ENCODE measurements at regions not wholly inside any gene's neighbourhood (a gene's known extent, or its start where the extent isn't known, plus 50 kb on each side); places are given as distances from the start of the nearest gene placed in this dataset.
"Not testable (repeated sequence)": the region's sequence is repeated elsewhere in the genome, so short reads cannot be mapped to it uniquely, and the experiment has no call there.

- no peak for DNase-seq (ENCODE audit: low read depth)
These were observed 406.0 kb downstream of the TSHZ3 start for GRCh38 chr19:30943101-30943843.

GRCh38 chr19:30942636-30943035 lies 406.6 kb downstream of the TSHZ3 start:
- no peak for DNase-seq (ENCODE audit: low read depth)

- no peak for DNase-seq (ENCODE audit: low read depth)
These were observed 407.6 kb downstream of the TSHZ3 start for GRCh38 chr19:30941591-30941990.

GRCh38 chr19:30936276-30936675 lies 413.0 kb downstream of the TSHZ3 start:
- DNase-seq (ENCODE audit: low read depth): no peak

GRCh38 chr19:30935146-30935545 lies 414.1 kb downstream of the TSHZ3 start:
- no peak for DNase-seq (ENCODE audit: low read depth)

- DNase-seq (ENCODE audit: low read depth): not testable (repeated sequence)
These were observed 415.8 kb downstream of the TSHZ3 start for GRCh38 chr19:30933454-30933853.

GRCh38 chr19:30932854-30933253 lies 416.4 kb downstream of the TSHZ3 start:
- no peak for DNase-seq (ENCODE audit: low read depth)

- no peak for DNase-seq (ENCODE audit: low read depth)
These were observed 418.1 kb downstream of the TSHZ3 start for GRCh38 chr19:30930941-30931706.

GRCh38 chr19:30927705-30928104 lies 421.5 kb downstream of the TSHZ3 start:
- no peak for DNase-seq (ENCODE audit: low read depth)

GRCh38 chr19:30924670-30925069 lies 424.6 kb downstream of the TSHZ3 start:
- DNase-seq (ENCODE audit: low read depth): no peak

GRCh38 chr19:30924069-30924636 lies 425.1 kb downstream of the TSHZ3 start:
- no peak for DNase-seq (ENCODE audit: low read depth)

- no peak for DNase-seq (ENCODE audit: low read depth)
These were observed 425.6 kb downstream of the TSHZ3 start for GRCh38 chr19:30923621-30924020.

- DNase-seq (ENCODE audit: low read depth): no peak
These were observed 426.1 kb downstream of the TSHZ3 start for GRCh38 chr19:30923096-30923495.

GRCh38 chr19:30920222-30920621 lies 429.0 kb downstream of the TSHZ3 start:
- no peak for DNase-seq (ENCODE audit: low read depth)

GRCh38 chr19:30919737-30920136 lies 429.5 kb downstream of the TSHZ3 start:
- no peak for DNase-seq (ENCODE audit: low read depth)

- DNase-seq (ENCODE audit: low read depth): no peak
These were observed 433.0 kb downstream of the TSHZ3 start for GRCh38 chr19:30916238-30916637.

- DNase-seq (ENCODE audit: low read depth): no peak
These were observed 437.7 kb downstream of the TSHZ3 start for GRCh38 chr19:30911491-30911890.

GRCh38 chr19:30910485-30911240 lies 438.6 kb downstream of the TSHZ3 start:
- DNase-seq (ENCODE audit: low read depth): no peak

GRCh38 chr19:30909216-30909615 lies 440.0 kb downstream of the TSHZ3 start:
- DNase-seq (ENCODE audit: low read depth): no peak

- no peak for DNase-seq (ENCODE audit: low read depth)
These were observed 440.9 kb downstream of the TSHZ3 start for GRCh38 chr19:30908262-30908771.

- no peak for DNase-seq (ENCODE audit: low read depth)
These were observed 442.4 kb downstream of the TSHZ3 start for GRCh38 chr19:30906871-30907270.

GRCh38 chr19:30900051-30900450 lies 449.2 kb downstream of the TSHZ3 start:
- DNase-seq (ENCODE audit: low read depth): no peak

All from GM04504 (cell line).